Neural cell (in vitro differentiated cells): ENCODE measurements at regions not wholly inside any gene's neighbourhood (a gene's known extent, or its start where the extent isn't known, plus 50 kb on each side); places are given as distances from the start of the nearest gene placed in this dataset.

Source experiments
- H2AFZ ChIP-seq: fragments of 200-600, 300-800 bp; sonication (generic), shearing (Covaris generic); 2 replicates; pipeline ENCODE4 v1.6.0; 2014; ENCODE audit warnings: low read depth, mild to moderate bottlenecking, antibody characterized with exemption, low read length, moderate library complexity
- H3F3A ChIP-seq: fragments of 200-600 bp; shearing (Covaris generic); 2 replicates; pipeline ENCODE4 v1.6.1; 2016; ENCODE audit warnings: mild to moderate bottlenecking, moderate library complexity, mixed read lengths, antibody characterized with exemption, low read length; ENCODE audit not compliant: insufficient read depth, poor library complexity, severe bottlenecking
- H3K27ac ChIP-seq: fragments of 200-600, 300-800 bp; sonication (generic), shearing (Covaris generic); 2 replicates; pipeline ENCODE4 v1.5.1; 2014; ENCODE audit warnings: mild to moderate bottlenecking, low read length, moderate library complexity
- H3K27me3 ChIP-seq: fragments of 300-800, 200-600 bp; sonication (generic), shearing (Covaris generic); 2 replicates; pipeline ENCODE4 v1.6.0; 2014; ENCODE audit warnings: mild to moderate bottlenecking, low read depth, low read length, moderate library complexity; ENCODE audit not compliant: insufficient read depth
- H3K36me3 ChIP-seq: fragments of 300-800, 200-600 bp; sonication (generic), shearing (Covaris generic); 2 replicates; pipeline ENCODE4 v1.5.1; 2014; ENCODE audit warnings: mild to moderate bottlenecking, antibody characterized with exemption, low read length, moderate library complexity; ENCODE audit not compliant: insufficient read depth
- H3K4me2 ChIP-seq: fragments of 300-800, 200-600 bp; sonication (generic), shearing (Covaris generic); 2 replicates; pipeline ENCODE4 v1.6.0; 2014; ENCODE audit warnings: mild to moderate bottlenecking, low read length
- H3K4me3 ChIP-seq: fragments of 300-800, 200-600 bp; sonication (generic), shearing (Covaris generic); 2 replicates; pipeline ENCODE4 v1.5.1; 2014; ENCODE audit warnings: mild to moderate bottlenecking, low read length, moderate library complexity
- H3K79me2 ChIP-seq: fragments of 200-600 bp; shearing (Covaris generic); replicated peaks from 2 replicates; pipeline ENCODE4 v1.6.0; 2014; ENCODE audit warnings: mild to moderate bottlenecking, low read length, moderate library complexity; ENCODE audit not compliant: insufficient read depth
- H3K9ac ChIP-seq: fragments of 300-800, 200-600 bp; sonication (generic), shearing (Covaris generic); 2 replicates; pipeline ENCODE4 v1.6.1; 2016; ENCODE audit warnings: mild to moderate bottlenecking, low read length, mixed read lengths
- H3K9me2 ChIP-seq: fragments of 200-600 bp; shearing (Covaris generic); 2 replicates; pipeline ENCODE4 v1.6.1; 2016; ENCODE audit warnings: mild to moderate bottlenecking, low read length, mixed read lengths; ENCODE audit not compliant: insufficient read depth
- H3K9me3 ChIP-seq: fragments of 200-600, 300-800 bp; sonication (generic), shearing (Covaris generic); 2 replicates; pipeline ENCODE4 v1.6.1; 2016; ENCODE audit warnings: mild to moderate bottlenecking, mixed run types, low read length, moderate library complexity, mixed read lengths
- H4K20me1 ChIP-seq: fragments of 200-600 bp; shearing (Covaris generic); 2 replicates; pipeline ENCODE4 v1.6.1; 2016; ENCODE audit warnings: mild to moderate bottlenecking, mixed run types; ENCODE audit not compliant: insufficient read depth
- EP300 ChIP-seq: fragments of 450-650 bp; conservative IDR thresholded peaks from 2 replicates; pipeline ENCODE4 v1.6.1; 2014; ENCODE audit warnings: antibody characterized with exemption, mild to moderate bottlenecking, moderate library complexity; ENCODE audit not compliant: poor library complexity, severe bottlenecking
- EZH2 ChIP-seq: fragments of 200-600, 300-800 bp; shearing (Covaris generic), sonication (generic); IDR thresholded peaks from 2 replicates; pipeline ENCODE4 v1.6.1; 2014; ENCODE audit warnings: antibody characterized with exemption, low read length, borderline replicate concordance, mild to moderate bottlenecking; ENCODE audit not compliant: insufficient read depth, poor library complexity, severe bottlenecking
- MXI1 ChIP-seq: fragments of 450-650 bp; conservative IDR thresholded peaks from 2 replicates; pipeline ENCODE4 v1.6.1; 2014; ENCODE audit warnings: antibody characterized with exemption, mild to moderate bottlenecking; ENCODE audit not compliant: poor library complexity, severe bottlenecking
- POLR2AphosphoS5 ChIP-seq: IDR thresholded peaks from 2 replicates; pipeline ENCODE4 v1.6.1; 2012
- RAD21 ChIP-seq: fragments of 450-650 bp; conservative IDR thresholded peaks from 2 replicates; pipeline ENCODE4 v1.6.1; 2014; ENCODE audit warnings: antibody characterized with exemption, mild to moderate bottlenecking, moderate library complexity
- SMC3 ChIP-seq: fragments of 450-650 bp; conservative IDR thresholded peaks from 2 replicates; pipeline ENCODE4 v1.6.1; 2014; ENCODE audit warnings: antibody characterized with exemption, mild to moderate bottlenecking, moderate library complexity; ENCODE audit not compliant: poor library complexity
- TAF1 ChIP-seq: IDR thresholded peaks from 2 replicates; pipeline ENCODE4 v1.6.1; 2012; ENCODE audit warnings: low read depth
- TF ChIP-seq, protein P1 (sequence below): IDR thresholded peaks from 2 replicates; pipeline ENCODE4 v1.6.1; 2012; ENCODE audit warnings: borderline replicate concordance
- TF ChIP-seq, protein P2 (sequence below): fragments of 450-650 bp; IDR thresholded peaks from 2 replicates; pipeline ENCODE4 v1.5.1; 2014; ENCODE audit warnings: antibody characterized with exemption, mild to moderate bottlenecking, moderate library complexity; ENCODE audit not compliant: poor library complexity, severe bottlenecking

DNA sequence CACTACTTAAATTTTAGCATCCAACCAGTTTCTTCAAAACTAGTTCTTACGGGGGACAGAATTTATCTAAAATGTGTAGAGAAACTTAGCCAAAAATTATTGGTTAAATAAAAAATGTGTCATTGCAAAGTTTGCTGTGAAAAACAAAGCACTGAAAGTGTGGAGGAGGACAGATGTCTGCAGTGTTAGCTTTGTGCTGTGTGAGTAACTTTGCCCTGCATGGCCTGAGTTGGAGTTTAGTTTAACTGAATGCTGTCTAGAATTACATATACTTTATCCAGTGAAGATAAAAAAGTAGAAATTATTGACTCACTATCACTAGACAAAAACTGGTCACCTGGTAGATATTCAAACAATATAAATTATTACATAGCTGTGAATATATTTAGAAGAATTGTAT, 1225.2 kb upstream of the CELF4 start:
- no peaks in the 10 kb centered on the region for H3F3A ChIP-seq
- no peak overlapping the region for H3K4me3 ChIP-seq
- no peaks in the 10 kb centered on the region for H4K20me1 ChIP-seq
- no peaks in the 10 kb centered on the region for H3K36me3 ChIP-seq
- no peaks in the 10 kb centered on the region for H3K79me2 ChIP-seq
- no peaks in the 10 kb centered on the region for H3K9me3 ChIP-seq
- TF ChIP-seq, protein P1, sequence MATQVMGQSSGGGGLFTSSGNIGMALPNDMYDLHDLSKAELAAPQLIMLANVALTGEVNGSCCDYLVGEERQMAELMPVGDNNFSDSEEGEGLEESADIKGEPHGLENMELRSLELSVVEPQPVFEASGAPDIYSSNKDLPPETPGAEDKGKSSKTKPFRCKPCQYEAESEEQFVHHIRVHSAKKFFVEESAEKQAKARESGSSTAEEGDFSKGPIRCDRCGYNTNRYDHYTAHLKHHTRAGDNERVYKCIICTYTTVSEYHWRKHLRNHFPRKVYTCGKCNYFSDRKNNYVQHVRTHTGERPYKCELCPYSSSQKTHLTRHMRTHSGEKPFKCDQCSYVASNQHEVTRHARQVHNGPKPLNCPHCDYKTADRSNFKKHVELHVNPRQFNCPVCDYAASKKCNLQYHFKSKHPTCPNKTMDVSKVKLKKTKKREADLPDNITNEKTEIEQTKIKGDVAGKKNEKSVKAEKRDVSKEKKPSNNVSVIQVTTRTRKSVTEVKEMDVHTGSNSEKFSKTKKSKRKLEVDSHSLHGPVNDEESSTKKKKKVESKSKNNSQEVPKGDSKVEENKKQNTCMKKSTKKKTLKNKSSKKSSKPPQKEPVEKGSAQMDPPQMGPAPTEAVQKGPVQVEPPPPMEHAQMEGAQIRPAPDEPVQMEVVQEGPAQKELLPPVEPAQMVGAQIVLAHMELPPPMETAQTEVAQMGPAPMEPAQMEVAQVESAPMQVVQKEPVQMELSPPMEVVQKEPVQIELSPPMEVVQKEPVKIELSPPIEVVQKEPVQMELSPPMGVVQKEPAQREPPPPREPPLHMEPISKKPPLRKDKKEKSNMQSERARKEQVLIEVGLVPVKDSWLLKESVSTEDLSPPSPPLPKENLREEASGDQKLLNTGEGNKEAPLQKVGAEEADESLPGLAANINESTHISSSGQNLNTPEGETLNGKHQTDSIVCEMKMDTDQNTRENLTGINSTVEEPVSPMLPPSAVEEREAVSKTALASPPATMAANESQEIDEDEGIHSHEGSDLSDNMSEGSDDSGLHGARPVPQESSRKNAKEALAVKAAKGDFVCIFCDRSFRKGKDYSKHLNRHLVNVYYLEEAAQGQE = no peak
- TF ChIP-seq RAD21 (no peak), MXI1 (no peak), EZH2 (no peak), EP300 (no peak), TAF1 (no peak), POLR2AphosphoS5 (no peak), SMC3 (no peak)
- TF ChIP-seq, protein P2, sequence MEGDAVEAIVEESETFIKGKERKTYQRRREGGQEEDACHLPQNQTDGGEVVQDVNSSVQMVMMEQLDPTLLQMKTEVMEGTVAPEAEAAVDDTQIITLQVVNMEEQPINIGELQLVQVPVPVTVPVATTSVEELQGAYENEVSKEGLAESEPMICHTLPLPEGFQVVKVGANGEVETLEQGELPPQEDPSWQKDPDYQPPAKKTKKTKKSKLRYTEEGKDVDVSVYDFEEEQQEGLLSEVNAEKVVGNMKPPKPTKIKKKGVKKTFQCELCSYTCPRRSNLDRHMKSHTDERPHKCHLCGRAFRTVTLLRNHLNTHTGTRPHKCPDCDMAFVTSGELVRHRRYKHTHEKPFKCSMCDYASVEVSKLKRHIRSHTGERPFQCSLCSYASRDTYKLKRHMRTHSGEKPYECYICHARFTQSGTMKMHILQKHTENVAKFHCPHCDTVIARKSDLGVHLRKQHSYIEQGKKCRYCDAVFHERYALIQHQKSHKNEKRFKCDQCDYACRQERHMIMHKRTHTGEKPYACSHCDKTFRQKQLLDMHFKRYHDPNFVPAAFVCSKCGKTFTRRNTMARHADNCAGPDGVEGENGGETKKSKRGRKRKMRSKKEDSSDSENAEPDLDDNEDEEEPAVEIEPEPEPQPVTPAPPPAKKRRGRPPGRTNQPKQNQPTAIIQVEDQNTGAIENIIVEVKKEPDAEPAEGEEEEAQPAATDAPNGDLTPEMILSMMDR = no peak
- no peak overlapping the region for H3K9ac ChIP-seq
- H3K27me3 ChIP-seq = no peaks in the 10 kb centered on the region
- no peaks in the 10 kb centered on the region for H3K9me2 ChIP-seq
- H3K4me2 ChIP-seq = no peak overlapping the region
- no peak overlapping the region for H3K27ac ChIP-seq
- H2AFZ ChIP-seq = no peak overlapping the region

DNA sequence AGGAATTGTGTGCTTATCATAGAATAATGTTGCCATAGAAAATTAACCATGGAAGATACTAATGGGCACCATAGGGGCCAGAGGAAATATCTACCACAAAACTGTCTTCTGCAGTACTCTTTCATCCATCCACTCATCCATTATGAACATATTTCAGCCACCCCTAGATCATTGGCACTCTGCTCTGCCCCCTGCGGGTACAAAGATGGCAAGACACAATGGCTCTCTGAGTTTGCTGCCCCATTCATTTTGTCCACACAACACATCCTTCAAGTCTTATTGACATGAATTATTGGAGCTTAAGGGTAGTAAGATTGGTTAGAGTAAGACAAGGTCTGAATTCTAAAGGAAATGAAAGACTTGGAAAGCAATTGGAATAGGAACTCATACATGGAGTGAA, 1224.7 kb upstream of the CELF4 start:
- Histone ChIP-seq H3K79me2 (no peaks in the 10 kb centered on the region), H3K9me3 (no peaks in the 10 kb centered on the region), H3K36me3 (no peaks in the 10 kb centered on the region), H3K9me2 (no peaks in the 10 kb centered on the region), H3K9ac (no peak overlapping the region), H3K27me3 (no peaks in the 10 kb centered on the region), H3K27ac (no peak overlapping the region), H3F3A (no peaks in the 10 kb centered on the region), H2AFZ (no peak overlapping the region), H3K4me2 (no peak overlapping the region), H4K20me1 (no peaks in the 10 kb centered on the region), H3K4me3 (no peak overlapping the region)
- TF ChIP-seq EZH2 (no peak), EP300 (no peak), MXI1 (no peak)
- TF ChIP-seq, protein P1 = no peak
- TF ChIP-seq, protein P2 = no peak
